Stimulated activated CD4-positive, alpha-beta T cell treated with anti-CD3 and anti-CD28 coated beads, Interleukin-1b, Interleukin-23, amount 100 ng/mL, for 4 hours (primary cell): ENCODE measurements at regions not wholly inside any gene's neighbourhood (a gene's known extent, or its start where the extent isn't known, plus 50 kb on each side); places are given as distances from the start of the nearest gene placed in this dataset.

Experiments used
- DNase-seq, 2 donors: peaks; one replicate each; pipeline ENCODE4 v3.0.0-alpha.2; 2020; ENCODE audit warnings: low read depth in 2 of 2

DNA sequence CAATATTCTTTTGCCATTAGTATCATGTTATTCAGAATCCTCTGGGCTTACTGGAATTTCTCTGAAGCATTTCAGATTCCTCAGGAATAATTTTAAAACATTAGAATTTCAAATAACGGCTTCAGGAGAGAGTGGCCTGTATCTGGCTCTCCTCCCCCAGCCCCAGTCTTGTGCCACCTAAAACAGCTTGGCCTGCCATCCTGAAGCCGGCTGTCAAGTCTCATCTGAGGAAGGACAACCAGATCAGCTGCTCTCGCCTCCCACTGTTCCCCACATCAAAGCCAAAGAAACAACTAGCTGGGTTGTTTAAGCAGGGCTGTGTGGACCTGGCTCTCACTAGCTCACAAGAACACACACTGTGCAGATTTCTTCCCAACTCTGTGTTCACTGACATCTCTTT is 178.2 kb downstream of the FGFR2 start:
- DNase-seq = no peak

DNA sequence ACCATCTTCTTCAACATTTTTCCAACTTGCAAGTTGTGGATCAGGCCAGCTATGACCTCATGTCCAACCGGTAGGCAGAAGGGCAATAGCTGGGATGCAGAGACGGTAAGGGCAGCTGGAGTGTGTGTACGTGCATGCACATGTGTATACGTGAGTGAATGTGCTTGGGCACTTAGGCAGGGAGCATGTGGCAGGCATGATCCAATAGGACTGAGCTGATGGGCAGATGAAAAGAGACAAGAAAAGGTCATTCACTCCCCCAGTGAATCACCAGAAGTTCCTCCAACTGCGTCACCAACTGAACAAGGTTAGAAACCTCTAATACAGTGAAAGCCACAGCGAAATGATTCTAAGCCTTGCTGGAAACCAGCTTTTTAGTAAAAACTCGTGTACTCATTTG is 176.1 kb downstream of the FGFR2 start:
- no peak for DNase-seq

DNA sequence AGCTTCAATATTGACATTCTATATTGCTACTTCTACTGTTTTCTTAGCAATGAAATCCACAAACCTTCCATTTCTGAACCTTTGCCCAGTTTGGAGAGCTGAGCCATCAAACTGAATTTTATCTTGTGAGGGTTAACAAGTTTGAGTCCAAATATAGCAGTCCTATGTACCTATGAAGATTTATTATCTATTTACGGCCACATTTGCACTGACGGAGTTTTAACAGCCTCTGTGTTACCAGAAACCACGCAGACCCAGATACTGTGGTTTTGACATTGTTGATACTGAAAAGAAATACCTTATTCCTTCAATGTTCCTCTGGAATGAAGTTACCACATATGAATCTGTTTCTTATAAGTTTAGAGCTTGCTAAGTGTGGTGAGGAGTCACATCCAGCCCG is 172.6 kb downstream of the FGFR2 start:
- no peak for DNase-seq

DNA sequence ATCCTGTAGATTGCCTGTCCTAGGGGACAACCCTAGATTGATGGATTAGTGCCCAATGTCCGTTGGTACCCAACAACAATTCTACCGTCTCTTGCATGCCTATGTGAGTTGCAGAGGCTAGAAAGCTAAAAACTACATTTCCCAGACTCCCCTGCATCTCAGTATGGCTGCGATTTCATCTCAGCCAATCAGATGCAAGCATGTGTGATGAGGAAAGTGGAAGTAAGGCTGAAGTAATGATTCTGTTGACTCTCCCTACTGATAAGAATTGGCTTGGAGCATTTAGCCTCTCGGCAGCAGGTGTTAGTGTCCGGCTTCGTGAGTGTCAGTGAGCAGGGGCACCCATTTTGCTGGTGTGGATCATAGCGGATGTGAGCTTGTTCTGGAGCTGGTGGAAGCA is 171.9 kb downstream of the FGFR2 start:
- DNase-seq = no peak
